ENCODE measurements at regions not wholly inside any gene's neighbourhood (a gene's known extent, or its start where the extent isn't known, plus 50 kb on each side); places are given as distances from the start of the nearest gene placed in this dataset.

- ATAC-seq = no peak
- WGBS (ENCODE audit: missing lambda C conversion rate) = 62% methylated on average over 4 of the region's 4 CpGs
- Histone ChIP-seq H3K4me2 (no peak overlapping the region), H3K9me3 (no peaks in the 10 kb centered on the region), H3K4me3 (no peak overlapping the region), H3K4me1 (no peaks in the 10 kb centered on the region), H3K27ac (no peak overlapping the region)
- no peak for FAIRE-seq
- TF ChIP-seq JUNB (IDR thresholded peaks at IDR 0.05) (no peak), BCL3 (IDR thresholded peaks at IDR 0.05) (no peak), RNF2 (IDR thresholded peaks at IDR 0.05; ENCODE audit: borderline replicate concordance, low read depth) (no peak)
- no peak for DNase-seq (ENCODE audit: low read depth in 1 of 2, low spot score in 1 of 2)
- ChIA-PET POLR2A (no interaction called here), CTCF (no interaction called here)
Measured at GRCh38 chr5:82676661-82677060, 398.5 kb upstream of the RPS23 start.

GRCh38 chr5:82674671-82675070 is 396.5 kb upstream of the RPS23 start:
- H3K4me1 ChIP-seq = no peaks in the 10 kb centered on the region
- ATAC-seq = no peak
- no peak overlapping the region for H3K4me3 ChIP-seq
- DNase-seq (ENCODE audit: low read depth in 1 of 2, low spot score in 1 of 2) = no peak
- ChIA-PET POLR2A (no interaction called here), CTCF (no interaction called here)
- no peak overlapping the region for H3K4me2 ChIP-seq
- no peak overlapping the region for H3K27ac ChIP-seq
- no peak for TF ChIP-seq PBX3 (IDR thresholded peaks at IDR 0.05)
- no peak for TF ChIP-seq POLR2A (IDR thresholded peaks at IDR 0.05; ENCODE audit: low read length)
- no peak for TF ChIP-seq NFE2L2 (conservative IDR thresholded peaks at IDR 0.05; ENCODE audit: low read length)
- TF ChIP-seq MAX (IDR thresholded peaks at IDR 0.05) = no peak
- TF ChIP-seq MAFK (IDR thresholded peaks at IDR 0.05; ENCODE audit: partially characterized antibody) = no peak
- TF ChIP-seq SMC3 (IDR thresholded peaks at IDR 0.05) = no peak
- no peak for TF ChIP-seq NPAS2 (CRISPR knock-in tag; IDR thresholded peaks at IDR 0.05; ENCODE audit: borderline replicate concordance)
- TF ChIP-seq FOSL2 (IDR thresholded peaks at IDR 0.05) = no peak
- TF ChIP-seq FOSL2 (CRISPR knock-in tag; IDR thresholded peaks at IDR 0.05) = no peak
- TF ChIP-seq HES2 (IDR thresholded peaks at IDR 0.05) = no peak
- TF ChIP-seq NR3C1 (IDR thresholded peaks at IDR 0.05) = no peak
- no peak for TF ChIP-seq ZC3H11A (IDR thresholded peaks at IDR 0.05)
- TF ChIP-seq JUN (IDR thresholded peaks at IDR 0.05) = no peak
- no peak for TF ChIP-seq KDM5A (IDR thresholded peaks at IDR 0.05)
- FAIRE-seq = no peak
- WGBS (ENCODE audit: missing lambda C conversion rate) = 34% methylated on average over 1 of the region's 1 CpG
- H3K9me3 ChIP-seq = no peaks in the 10 kb centered on the region

GRCh38 chr5:82673057-82673809 is 395.1 kb upstream of the RPS23 start:
- TF ChIP-seq POLR2A (IDR thresholded peaks at IDR 0.05; ENCODE audit: low read length) (no peak), CBX2 (IDR thresholded peaks at IDR 0.05; ENCODE audit: borderline replicate concordance, low read depth) (no peak), NR3C1 (IDR thresholded peaks at IDR 0.05) (no peak), EHMT2 (IDR thresholded peaks at IDR 0.05; ENCODE audit: low read depth) (no peak), GATA3 (IDR thresholded peaks at IDR 0.05; ENCODE audit: borderline replicate concordance) (no peak)
- FAIRE-seq = no peak

GRCh38 chr5:82670692-82671091 is 392.5 kb upstream of the RPS23 start:
- no peak for TF ChIP-seq PBX3 (IDR thresholded peaks at IDR 0.05)
- no peak for TF ChIP-seq JUNB (IDR thresholded peaks at IDR 0.05)
- TF ChIP-seq EP300 (IDR thresholded peaks at IDR 0.05) = no peak
- TF ChIP-seq FOXS1 (CRISPR knock-in tag; IDR thresholded peaks at IDR 0.05) = no peak
- no peak for TF ChIP-seq SMC3 (IDR thresholded peaks at IDR 0.05)
- TF ChIP-seq HOXA7 (CRISPR knock-in tag; IDR thresholded peaks at IDR 0.05) = no peak
- no peak for TF ChIP-seq FOSL2 (IDR thresholded peaks at IDR 0.05)
- TF ChIP-seq FOSL2 (CRISPR knock-in tag; IDR thresholded peaks at IDR 0.05) = no peak
- no peak for TF ChIP-seq CHD2 (IDR thresholded peaks at IDR 0.05; ENCODE audit: low read length, partially characterized antibody)
- TF ChIP-seq SREBF2 (IDR thresholded peaks at IDR 0.05) = no peak
- ChIA-PET CTCF (no interaction called here), POLR2A (no interaction called here)
- ATAC-seq (no peak), DNase-seq (ENCODE audit: low read depth in 1 of 2, low spot score in 1 of 2) (no peak), FAIRE-seq (no peak)
- Histone ChIP-seq H3K4me2 (no peak overlapping the region), H3K27ac (no peak overlapping the region), H3K4me3 (no peak overlapping the region), H3K9me3 (no peaks in the 10 kb centered on the region), H3K4me1 (no peaks in the 10 kb centered on the region)
- WGBS (ENCODE audit: missing lambda C conversion rate) = 69% methylated on average over 3 of the region's 3 CpGs

More at GRCh38 chr5:82673057-82673809, 395.1 kb upstream of the RPS23 start:
- H3K4me3 ChIP-seq = no peak overlapping the region
- H3K9me3 ChIP-seq = no peaks in the 10 kb centered on the region
- 25% methylated on average over 6 of the region's 6 CpGs for WGBS (ENCODE audit: missing lambda C conversion rate)
- ChIA-PET CTCF (no interaction called here), POLR2A (no interaction called here)
- no peaks in the 10 kb centered on the region for H3K4me1 ChIP-seq
- ATAC-seq (no peak), DNase-seq (ENCODE audit: low read depth in 1 of 2, low spot score in 1 of 2) (no peak)
- H3K4me2 ChIP-seq = no peak overlapping the region
- H3K27ac ChIP-seq = no peak overlapping the region
